ENCODE measurements at regions not wholly inside any gene's neighbourhood (a gene's known extent, or its start where the extent isn't known, plus 50 kb on each side); places are given as distances from the start of the nearest gene placed in this dataset.
A peak's percentile ranks its signal among the peaks of the same experiment; 100 is the strongest.

DNA sequence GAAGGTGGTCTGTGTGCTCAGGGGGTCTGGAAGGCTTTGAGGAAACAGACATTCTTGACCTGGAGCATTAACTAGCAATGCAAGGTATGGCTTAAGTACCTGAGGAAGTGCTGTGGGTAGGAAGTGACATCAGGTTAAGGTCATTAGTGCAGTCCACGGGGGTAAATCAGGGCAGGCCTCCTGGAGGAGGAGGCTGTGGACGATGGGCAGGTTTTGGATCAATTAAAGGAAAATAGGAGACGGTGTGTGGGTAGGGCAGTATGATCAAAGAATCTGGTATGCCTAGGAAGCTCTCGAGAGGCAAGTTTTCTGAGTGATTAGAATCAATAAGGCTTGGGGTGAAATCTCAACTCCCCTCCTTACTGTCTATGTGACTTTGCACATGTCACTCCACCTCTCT, 295.3 kb downstream of the AACS start:
- no peak for DNase-seq (ENCODE audit: low read depth)

DNA sequence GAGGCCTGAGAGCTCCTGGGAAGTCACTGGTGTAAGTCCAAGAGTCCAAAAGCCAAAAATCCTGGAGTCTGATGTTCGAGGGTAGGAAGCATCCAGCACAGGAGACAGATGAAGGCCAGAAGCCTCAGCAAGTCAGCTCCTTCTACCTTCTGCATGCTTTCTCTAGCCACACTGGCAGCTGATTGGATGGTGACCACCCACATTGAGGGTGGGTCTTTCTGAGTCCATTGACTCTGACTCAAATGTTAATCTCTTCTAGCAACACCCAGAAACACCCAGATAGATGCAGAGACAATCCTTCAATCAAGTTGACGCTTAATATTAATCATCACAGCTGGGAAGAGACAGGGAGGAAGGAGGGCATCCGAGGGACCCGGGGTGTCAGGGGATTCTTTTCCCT, 305.8 kb downstream of the AACS start:
- DNase-seq (ENCODE audit: low read depth), result no peak

DNA sequence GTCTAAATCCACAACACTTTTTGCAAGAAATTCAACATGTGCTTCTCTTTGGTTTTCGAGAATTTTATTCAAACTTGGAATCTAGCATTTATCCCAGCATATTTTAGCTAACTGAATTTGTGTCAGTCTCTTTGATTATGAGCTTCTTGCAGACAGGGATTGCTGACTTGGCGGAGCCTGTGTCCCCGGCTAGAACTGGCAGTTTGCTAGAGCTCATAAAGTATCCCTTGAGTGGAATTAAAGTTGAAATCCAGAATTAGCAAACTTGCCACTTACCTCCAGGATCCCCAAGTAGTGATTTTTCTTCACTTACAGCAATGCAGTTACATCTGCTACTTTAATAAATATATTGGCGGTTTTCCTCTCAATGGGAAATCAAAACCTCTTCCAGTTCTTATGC, 306.9 kb downstream of the AACS start:
- DNase-seq (ENCODE audit: low read depth), result no peak

DNA sequence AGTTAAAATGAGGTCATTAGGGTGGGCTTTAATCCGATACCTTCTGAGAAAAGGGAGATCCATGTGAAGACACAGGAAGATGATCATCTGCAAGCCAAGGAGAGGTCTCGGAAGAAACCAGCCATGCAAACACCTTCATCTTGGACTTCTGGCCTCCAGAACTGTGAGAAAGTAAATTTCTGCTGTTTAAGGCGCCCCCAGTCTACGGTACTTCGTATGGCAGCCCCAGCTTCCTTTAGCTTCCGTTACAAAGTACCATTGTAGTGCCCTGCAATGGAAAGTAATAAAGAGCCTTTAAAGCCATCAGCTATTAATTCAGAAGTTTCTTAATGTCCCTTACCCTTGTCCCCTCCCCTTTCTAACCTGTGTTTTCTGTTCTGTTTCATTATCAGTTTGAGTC, 308.1 kb downstream of the AACS start:
- no peak for DNase-seq (ENCODE audit: low read depth)

DNA sequence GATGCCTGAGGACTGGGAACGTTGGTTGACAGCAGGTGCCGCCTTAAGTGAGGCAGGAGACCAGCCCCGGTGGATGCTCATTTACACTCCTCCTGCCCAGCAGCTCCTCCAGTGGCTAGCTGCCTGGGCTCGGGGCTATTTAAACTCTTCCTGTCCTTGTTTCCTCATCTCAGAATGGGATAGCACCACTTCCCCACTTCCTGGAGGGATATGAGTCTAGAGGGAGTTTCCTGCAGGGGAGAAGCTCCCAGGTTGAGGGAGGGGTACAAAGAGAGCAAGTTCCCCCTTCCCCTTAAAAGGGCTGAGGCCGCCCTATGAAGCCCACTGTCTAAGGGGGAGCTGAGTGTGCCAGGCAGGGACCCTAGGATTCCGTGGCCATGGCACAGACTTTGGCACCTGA, 311.2 kb downstream of the AACS start:
- no peak for DNase-seq (ENCODE audit: low read depth)

DNA sequence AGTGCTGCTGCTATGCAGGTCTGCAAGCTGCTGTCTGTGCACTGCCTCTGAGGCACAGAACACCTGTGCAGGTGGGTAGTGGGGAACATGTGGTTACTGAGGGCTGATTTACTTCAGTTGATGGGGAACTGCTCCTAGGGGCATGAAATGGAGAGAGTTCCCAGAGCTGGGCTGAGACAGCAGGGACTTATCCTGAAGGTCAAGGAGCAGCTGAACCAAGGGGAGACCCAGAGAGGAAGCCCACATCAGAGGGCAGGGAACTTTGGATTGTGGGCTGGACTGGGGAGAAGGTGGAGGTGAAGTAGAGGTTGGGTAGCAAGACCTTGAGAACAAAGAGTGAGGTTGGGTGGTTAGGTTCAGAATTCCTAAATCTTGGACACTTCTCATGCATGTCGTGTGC, 311.9 kb downstream of the AACS start:
- no peak for DNase-seq (ENCODE audit: low read depth)

DNA sequence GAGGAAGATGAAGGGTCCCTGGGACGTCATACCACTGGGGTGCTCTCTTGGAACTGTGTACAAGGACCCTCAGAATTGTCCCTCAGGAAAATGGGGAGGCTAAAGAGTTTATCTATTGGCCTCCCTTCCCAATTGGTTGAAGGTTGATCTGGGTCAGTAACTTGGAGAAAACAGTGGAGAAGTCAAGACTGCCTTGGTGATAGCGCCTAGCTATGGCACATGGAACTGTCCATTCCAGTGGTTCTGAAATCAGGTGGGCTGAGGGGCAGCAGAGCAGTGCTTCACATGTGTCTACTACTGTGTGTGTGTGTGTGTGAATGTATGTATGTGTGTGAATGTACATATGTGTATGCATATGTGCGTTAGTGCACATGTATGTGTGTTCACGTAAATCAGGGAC, 316.1 kb downstream of the AACS start:
- DNase-seq (ENCODE audit: low read depth), result no peak

DNA sequence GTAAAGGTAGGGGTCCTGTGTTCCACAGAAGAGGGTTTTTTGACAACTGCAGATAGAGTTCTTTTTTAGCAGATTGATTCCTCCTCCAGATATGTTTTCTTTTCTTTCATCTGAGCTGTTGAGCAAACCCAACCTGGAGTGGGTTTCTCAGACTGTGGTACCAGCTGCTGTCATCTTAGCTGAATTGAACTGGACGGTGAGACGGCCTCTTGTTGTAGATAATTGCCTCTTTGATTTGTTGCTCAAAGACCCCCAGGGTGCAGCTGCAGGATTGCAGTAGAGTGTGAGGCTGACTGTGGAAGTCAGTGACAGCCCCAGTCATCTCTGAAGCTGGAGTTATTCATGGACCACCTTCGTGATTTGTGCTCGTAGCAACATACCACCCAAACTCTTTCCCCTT, 317.7 kb downstream of the AACS start:
- DNase-seq (ENCODE audit: low read depth), result no peak

DNA sequence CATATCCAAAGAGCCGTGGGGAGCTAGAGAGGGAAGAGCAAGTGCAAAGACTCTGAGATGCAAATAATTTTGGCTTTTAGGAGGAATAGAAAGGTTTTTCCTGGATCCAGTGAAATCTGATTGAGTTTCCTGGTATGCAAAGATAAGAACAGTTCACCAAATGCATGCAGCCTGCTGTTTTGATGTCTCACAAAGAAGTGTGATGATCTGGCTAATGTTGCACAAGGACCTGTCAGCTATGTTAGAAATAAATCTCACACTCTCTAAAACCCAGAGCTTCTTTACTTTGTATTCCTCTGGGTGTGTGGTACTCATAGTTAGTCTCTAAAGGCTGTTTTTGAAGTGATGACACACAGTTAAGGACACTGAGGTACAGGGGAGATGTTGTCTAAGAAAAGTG, 321.4 kb downstream of the AACS start:
- no peak for DNase-seq (ENCODE audit: low read depth)

DNA sequence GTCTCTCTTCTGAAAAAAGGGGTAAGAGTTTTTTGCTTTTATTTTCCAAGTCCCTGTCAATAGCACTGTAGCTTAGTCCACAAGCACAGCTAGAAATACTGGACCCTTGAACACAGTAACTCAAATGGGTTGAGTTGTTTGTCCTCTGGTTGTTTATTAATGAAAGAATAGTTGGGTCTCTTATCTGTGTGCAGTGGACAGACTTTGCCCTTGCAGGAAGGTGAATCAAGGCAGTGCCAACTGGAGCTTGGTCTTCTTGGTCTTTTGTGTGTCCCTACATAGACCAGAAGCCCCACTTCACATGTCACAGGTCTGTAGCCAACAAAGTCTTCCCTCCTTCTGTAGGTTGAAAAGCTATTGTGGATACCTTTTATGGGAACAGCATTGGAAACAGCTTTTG, 322.0 kb downstream of the AACS start:
- no peak for DNase-seq (ENCODE audit: low read depth)

DNA sequence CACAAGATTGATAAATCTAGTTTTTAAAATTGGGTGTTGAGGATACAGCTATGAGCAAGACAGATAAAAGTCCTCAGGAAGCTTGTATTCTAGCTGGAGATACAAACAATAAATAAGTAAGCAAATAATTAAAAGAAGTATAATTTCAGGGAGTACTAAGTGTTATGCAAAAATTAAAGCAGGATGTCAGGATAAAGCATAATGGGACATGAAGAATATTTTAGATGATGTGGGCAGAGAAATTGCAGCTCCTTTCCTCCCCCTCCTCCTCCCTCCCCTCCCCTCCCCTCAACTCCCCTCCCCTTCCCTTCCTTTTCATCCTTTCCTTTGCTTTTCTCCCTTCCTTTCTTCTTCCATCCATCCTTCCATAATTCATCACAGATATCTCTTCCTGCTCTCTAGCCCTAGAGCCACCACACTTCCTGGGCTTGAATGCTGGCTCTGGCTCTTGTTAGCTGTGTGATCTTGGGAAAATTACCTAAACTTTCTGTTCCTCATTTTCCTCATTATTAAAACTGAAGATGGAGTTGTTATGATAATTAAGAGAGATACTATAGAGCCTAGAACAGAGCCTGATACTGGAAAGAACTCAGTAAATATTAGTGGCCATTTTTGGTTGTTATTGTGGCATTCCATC, 323.9 kb downstream of the AACS start:
- no peak for DNase-seq (ENCODE audit: low read depth)

DNA sequence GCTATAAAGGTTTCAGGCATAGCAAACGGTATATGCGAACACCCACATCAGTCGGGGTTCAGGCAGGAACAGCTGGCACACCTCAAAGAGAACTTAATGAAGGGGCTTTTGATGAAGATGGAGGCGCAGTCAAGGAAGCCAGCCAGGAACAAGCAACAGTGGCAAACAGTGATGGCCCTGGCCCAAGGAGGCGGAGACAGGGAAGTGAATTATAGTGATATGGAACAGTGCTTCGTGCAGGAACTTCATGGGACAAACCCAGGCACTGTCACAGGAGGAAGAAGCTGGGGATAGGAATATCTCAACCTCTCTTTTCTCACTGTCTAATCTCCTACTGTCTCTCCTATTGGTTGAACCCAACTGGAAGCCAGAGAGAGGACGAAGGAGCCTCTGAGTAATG, 328.3 kb downstream of the AACS start:
- no peak for DNase-seq (ENCODE audit: low read depth)

DNA sequence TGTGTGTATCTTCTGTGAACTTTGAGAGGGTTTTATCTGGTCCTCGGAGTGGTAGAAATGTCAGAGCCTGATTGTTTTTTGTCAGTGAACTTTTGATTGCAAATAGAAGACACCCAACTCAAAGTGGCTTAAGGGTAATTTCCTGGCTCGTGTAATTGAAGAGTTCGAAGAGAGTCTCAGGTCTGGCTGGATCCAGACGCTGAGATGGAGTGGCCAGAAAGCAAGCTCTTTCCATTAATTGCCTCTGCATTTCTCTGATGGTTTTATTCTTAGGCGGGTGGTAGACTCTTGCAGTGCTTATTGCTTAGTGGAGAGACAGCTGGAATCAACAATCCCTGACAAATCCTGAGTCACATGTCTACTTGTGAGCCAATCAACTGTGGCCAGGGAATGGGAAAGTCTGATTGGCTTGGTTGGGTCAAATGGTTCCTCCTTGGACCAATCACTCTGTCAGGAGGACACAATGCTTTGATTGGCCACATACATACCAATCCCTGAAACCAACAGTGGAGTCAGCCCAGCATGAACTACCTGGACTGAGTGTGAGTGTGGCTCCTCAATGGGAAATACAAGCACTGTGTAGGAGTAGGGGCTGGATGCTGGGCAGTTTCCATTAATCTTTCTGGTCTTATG, 330.5 kb downstream of the AACS start:
- no peak for DNase-seq (ENCODE audit: low read depth)

DNA sequence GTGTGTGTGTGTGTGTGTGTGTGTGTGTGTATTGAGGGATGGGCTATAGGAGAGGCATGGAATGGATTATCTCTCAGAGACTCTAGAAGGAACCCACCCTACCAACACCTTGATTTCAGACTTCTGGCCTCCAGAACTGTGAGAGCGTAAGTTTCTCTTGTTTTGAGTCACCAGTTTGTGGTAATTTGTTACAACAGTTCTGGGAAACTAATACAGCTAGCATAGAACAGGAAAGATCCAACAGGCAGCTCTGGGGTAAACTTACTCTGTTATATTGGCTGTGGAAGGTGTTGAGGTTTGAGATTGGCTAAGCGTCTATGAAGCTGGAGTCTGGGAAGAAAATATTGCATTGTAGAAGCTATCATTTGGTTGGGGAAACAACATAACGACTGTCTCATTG, 334.3 kb downstream of the AACS start:
- no peak for DNase-seq (ENCODE audit: low read depth)

DNA sequence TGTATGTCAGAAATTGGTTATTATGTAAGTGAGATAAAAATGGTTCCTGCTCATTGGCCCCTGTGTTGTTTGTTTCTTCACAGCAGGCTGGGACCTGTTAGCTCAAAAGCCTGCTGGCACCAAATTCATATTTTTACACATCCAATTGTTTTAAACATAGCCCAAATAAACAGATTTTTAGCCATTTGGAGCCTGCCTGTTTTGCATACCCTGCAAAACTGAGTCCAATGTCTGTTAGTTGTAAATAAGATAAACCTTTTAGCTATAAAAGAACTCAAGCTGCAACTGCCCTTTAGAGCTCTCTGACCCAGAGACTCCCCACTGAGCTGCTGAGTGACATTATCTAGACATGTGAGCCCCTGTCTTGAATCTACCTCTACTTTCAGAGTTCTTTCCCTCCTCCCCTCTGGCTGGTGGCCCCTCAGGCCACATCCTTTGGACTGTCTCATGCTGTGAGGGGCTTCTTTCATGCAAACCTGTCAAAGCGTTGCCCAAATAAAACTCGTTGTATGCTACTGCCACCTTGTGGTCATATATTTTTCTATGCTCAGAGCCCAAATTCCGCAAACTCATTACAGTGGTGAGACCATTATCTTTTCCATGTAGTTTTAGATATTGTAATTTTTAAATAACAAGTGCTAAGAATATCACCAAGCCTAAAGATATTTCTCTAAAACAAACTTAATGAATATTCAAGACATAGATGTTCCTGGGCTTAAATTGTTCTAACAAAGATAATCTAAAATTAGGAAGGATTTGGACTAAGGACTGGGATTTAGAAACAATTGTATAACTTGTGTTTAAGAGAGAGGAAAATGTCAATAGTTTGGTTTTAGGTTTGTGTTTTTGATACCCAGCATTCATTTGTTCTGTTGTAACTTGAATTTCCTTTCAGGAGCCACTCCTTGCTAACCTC, 337.9 kb downstream of the AACS start:
- peak; percentile 30 for DNase-seq (ENCODE audit: low read depth)

DNA sequence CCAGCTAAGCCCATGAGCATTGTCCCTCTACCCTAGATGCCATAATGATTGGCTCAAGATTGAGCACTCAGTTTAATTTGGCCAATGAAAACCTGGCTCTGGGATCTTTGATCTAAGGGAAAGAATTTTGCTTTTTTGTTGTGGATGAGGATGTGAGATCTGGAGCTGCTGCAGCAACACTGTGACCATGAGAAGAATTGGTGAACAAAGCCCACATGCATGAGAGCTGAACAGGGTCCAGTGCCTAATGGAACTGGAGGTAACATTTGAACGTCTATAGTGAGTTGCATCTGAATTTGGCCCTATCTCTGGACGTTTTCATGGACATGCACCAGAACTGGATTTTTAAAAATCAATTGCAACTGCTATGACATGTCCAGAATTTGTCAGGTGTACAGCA, 338.6 kb downstream of the AACS start:
- DNase-seq (ENCODE audit: low read depth), result no peak

DNA sequence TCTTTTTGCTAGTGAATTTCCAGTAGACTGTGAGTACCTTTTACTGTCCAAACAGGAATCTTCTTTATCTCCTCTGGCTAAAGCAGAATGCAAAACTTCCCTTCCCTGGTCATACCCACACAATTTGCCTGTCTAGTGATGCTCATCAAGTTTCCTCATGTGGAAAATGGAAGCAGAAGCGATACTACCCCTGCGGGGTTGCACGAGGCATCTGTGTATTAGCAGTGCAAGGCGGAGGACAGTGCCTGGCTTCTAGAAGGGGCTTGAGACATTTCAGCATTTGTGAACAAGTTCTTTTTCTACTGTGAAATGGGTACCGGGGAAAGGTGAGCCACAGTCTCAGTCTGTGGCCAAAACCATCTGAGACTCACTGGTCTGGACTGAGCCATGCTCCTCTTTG, 340.9 kb downstream of the AACS start:
- no peak for DNase-seq (ENCODE audit: low read depth)

DNA sequence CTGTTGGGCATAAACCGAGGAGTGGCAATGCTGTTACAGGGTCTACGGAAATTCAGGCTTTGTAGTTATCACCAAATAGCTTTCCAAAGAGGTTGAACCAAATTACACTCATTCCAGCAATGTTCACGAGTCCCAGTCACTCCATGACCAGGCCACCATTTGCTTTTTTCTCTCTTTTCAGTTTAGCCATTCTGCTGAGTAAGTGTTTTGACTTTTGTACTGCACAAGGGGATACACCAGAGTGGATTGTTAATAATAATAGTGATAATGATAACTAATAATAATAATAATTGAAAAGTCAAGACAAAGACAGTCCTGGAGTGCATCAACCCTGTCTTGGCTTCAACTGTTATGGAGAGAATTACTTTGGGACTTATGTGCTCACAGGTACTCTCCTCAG, 343.5 kb downstream of the AACS start:
- no peak for DNase-seq (ENCODE audit: low read depth)

DNA sequence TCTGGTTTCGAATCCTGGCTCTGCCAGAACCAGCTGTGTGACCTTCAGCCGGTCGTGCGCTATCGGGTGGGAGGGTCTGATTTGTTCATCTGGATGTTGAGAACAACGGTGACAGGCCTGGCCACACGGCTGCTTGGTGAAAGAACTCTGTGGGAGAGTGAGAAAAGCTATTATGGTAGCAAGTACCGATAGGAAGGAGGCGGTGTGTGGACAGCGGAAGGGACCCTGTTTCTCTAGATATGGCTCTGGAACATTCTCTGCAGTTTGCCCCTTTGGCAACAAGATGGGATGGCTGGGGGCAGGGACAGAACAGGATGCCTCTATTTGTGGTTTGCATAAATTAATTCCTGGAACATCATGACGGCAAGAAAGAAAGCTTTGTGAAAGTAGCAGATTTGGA, 347.3 kb downstream of the AACS start:
- DNase-seq (ENCODE audit: low read depth), result no peak

DNA sequence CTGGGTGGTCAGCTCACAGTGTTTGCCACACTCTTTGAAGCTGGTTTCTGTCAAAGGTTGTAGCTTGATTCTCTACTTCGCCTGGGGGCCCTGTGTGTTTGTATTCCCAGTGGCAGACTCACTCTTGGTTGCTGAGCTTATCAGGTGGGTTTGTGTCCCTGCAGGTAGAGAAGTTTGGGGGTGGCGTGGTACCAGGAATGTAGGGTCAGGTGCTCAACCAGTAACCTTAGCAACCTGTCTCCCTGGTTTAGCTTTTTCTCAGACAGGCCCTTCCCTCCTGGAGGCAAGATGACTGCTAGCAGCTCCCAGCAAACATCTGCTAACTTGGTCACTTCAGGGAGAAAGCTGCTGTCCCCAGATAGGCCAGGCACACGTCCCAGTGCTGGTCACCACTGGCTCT, 352.2 kb downstream of the AACS start:
- no peak for DNase-seq (ENCODE audit: low read depth)

DNA sequence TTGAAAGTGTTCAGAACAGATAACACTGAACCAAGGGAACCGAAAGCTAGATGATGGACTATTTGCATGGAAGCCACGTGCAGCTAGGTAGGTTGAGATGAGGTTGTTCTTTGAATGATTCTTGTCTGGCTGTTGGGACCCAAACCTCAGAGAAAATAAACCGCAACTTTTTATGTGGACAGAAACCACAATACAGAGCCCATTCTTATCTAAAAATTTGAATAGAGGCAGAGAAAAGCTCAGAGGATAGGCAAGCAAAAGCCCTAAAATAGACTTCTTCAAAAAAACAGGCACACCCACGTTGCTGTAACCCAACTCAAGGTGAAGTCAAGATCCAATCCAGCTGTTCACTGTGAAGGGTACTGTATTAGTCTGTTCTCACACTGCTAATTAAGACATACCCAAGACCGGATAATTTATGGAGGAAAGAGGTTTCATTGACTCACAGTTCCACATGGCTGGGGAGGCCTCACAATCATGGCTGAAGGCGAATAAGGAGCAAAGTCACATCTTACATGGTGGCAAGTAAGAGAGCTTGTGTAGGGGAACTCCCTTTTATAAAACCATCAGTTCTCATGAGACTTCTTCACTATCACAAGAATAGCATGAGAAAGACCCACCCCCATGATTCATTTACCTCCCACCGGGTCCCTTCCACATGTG, 353.8 kb downstream of the AACS start:
- no peak for DNase-seq (ENCODE audit: low read depth)

DNA sequence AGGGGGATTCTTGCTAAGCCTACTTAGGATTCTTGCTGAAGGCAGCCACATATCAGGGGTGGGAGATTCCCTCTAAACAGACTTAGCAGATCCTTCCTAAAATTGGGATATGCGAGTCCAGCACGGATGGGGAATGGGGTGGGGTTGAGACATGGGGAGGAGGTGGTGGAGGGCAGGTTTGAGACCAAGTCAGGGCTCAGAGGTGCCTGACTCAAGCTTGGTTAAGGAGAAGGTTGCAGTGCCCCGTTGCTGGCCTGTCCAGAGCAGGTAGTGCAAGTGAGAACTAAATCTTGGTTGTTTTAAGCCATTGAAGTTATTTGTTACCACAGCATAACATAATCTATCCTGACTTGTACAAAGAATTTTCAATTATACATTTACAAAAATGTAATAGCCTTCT, 359.7 kb downstream of the AACS start:
- no peak for DNase-seq (ENCODE audit: low read depth)

DNA sequence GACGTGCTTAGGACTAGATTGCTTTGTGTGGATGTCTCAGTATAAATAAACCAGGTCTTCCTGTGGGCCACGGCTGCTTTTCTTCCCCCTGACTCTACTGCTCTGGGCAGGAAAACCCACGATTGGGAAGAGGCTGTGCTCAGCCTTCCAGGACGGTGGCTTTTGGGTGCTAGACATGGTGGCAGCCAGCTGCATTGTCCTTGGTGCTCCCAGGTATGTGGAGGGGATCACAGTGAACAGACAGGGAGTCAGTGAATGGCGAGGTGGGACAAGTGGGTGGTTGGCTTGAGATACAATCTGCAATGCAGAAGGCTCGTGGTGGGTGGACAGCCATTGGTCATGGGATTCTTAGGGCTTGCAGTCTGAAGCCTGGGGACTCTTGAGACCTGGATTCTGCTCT, 366.3 kb downstream of the AACS start:
- DNase-seq (ENCODE audit: low read depth), result no peak
